ENCODE measurements at regions not wholly inside any gene's neighbourhood (a gene's known extent, or its start where the extent isn't known, plus 50 kb on each side); places are given as distances from the start of the nearest gene placed in this dataset.
A peak's percentile ranks its signal among the peaks of the same experiment; 100 is the strongest.

DNA sequence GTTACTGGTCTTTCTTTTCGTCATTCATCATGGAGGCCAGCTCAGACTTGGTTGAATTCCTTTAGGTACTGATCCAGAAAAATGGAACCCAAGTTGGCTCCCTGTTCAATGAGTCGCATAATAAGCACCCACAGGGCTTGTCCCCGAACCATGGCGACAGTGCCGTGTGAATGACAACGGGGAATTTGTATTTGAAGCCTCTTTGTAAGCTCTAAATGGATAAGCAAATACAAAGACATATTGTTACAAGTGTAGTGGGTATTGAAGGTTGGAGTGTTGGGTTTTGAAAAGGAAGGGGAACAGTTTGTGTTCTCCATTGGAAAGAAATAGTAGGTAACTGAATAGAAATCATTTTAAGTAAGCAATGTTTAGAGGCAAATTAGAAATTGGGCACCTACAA is 288.9 kb downstream of the SLC4A3 start:
- DNase-seq (ENCODE audit: low spot score) (no peak), ATAC-seq (no peak)
- intact Hi-C loops (cut with DNase I): no loop called here

DNA sequence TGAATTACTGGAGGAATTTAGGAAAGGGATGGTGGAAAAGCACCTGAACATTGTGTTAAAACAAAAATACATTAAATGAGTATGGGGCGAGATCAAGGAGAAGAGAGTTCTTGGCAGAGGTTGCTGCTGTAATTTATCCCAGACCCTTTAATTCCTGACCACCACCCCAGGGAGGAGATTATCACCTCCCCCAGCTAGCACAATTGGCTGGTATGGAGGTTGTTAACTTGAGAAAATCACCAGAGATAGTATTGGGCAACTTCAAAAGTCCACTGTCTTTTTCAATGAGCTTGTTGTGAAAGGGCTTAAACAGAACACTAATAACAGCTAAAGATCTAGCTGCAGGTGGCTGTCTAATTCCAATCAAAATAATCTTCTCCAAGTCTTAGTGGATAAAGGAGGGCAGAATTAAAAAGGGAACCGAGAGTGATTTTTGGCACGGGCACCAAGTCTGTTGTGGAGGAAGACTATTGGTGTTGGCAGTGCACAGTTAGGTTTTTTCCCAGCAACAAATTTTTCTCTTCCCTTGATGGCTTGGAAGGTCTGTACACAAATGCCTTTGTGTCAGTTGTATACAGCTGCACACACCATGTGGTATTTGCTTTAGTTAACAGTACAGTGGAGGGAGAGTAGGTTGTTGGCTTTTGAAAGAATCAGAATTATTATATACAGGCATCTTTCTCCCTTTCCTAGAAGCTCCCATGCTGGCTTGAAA is 289.5 kb downstream of the SLC4A3 start:
- peak; percentile 64 for ATAC-seq
- intact Hi-C loops (cut with DNase I): no loop called here
- DNase-seq (ENCODE audit: low spot score): no peak

DNA sequence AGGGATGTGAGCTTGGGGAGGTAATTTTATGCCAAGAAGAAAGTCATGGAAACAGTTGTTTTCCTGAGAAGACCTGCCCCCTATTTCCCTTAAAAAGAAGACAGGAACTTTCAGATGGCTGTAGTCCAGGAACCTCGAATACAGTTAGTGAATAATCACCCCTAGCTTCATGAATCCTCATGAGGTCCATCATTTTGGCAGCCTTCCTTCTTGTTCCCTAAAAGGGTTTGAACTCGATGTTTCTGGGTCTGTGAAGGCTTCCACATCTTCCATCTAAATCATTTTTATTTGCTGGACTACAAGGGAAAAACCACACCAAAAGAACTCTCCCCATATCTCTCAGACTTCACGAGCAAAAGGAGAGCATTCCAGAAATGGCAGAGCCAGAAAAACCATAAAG is 290.8 kb downstream of the SLC4A3 start:
- DNase-seq (ENCODE audit: low spot score) (no peak), ATAC-seq (peak; percentile 9)
- intact Hi-C loops (cut with DNase I): no loop called here

DNA sequence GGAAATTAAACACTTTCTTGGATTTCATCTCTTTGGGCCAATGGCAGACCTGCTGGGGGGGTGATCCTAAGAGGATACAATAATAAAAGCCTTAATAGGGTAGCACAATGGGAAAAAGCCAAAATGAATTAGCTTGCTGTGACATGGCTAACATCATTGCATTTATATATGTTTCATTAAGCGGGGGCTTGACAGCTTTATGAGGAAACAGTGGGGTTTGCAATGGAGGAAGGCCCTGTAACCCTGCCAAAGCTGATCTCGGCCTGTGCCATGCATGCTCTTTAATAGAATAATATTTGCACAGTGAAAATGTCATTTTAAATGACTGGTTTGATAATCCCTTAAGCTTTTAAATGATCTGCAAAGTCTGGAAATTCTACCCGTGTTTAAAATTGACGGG is 291.5 kb downstream of the SLC4A3 start:
- no peak for ATAC-seq
- DNase-seq (ENCODE audit: low spot score): no peak
- intact Hi-C loops (cut with DNase I): no loop called here

DNA sequence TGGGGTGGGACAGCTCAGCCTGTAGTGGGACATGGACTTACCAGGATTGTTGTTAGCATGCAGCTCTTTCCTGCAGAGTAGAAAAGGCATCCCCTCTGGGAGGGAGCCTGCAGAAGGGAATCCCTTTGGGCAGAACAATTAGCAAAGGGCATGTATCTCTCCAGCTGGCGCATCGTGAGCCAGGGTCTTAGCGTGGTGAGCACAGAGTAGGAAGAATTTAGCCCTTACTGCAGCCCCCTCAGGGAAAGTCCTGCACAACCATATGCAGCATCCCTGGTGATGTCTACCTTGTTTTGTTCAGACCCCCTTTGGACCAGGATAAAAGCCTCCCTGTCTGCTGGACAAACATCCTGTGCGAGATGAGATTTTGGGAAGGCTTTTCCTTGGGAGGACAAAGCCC is 292.1 kb downstream of the SLC4A3 start:
- no peak for ATAC-seq

DNA sequence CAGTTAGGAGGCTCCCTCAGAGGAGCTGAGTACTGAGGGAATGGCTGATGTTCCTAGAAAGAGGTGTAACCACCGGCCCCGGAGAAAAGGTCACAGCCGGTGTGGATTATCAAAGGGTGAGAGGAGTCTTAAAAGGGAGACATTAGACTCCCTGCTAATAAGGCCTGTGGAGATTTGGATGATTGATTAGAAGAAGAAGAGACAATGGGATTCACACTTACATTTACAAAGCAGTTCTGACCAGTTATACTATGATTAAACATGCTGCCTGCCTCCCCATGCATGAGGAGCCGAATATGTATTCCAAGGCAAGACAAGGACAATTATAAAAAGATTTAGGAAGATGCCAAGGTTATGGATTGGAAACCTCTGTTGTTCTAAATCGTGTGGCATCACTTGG is 302.4 kb downstream of the SLC4A3 start:
- intact Hi-C loops (cut with DNase I): no loop called here
- ATAC-seq: no peak
- no peak for DNase-seq (ENCODE audit: low spot score)

More for the DNA sequence above, 292.1 kb downstream of the SLC4A3 start:
- intact Hi-C loops (cut with DNase I): no loop called here
- DNase-seq (ENCODE audit: low spot score): no peak

DNA sequence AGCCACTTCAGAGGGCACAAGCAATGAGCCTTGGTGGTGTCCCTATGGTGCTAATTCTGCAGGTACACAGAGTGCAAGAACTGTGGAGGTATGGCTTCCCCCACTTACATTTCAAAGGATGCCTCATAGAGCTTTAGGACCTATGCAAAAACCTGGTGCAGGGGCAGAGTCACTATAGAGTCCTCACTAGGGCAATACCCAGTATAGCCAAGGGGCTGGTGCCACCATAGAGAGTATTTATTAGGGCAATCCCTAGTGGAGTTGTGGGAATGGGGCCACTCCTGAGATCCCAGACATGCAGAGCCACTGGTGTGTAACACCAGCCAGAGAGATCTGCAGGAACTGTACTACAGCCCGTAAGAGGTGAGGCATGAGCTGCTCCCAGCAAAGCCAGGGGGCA is 312.2 kb downstream of the SLC4A3 start:
- intact Hi-C loops (cut with DNase I): no loop called here
- DNase-seq (ENCODE audit: low spot score) (no peak), ATAC-seq (no peak)

DNA sequence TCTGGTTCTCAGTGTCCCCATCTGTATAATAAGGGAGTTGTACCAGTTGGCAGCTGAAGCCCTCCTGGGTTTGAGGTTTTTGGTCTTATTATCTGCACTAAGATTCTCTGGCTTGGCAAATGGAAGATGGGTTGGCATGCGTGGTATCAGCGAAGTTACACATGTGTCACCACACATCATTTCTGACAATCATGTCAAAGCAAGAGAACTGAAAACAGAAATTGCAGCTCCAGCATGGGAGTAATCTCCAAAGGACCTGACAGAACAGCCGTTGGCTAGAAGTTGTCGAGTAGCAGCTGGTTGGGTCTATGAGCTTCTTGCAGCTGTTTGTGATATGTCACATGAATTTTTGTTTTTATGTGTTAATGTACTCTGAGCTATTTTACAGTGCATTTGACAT is 317.4 kb downstream of the SLC4A3 start:
- no peak for ATAC-seq
- intact Hi-C loops (cut with DNase I): no loop called here
- no peak for DNase-seq (ENCODE audit: low spot score)

DNA sequence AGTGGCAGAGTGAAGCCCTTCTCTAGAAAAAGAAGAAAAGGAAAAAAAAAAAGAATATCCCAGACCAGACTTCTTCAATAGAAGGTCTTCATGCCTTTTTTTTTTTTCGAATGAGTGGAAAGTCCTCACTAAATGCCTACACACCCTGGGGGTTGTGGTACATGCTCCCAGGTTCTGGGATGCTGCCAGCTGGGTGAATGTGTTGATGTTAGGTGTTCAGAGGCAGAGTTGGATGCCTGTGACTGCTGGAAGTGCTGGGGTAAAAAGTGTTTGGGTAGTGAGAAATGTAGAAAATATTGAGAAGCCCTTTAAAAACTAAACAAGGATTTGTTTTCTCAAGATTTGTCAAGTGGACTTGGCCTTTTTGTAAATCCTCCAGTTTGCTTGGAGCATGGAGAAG is 318.6 kb downstream of the SLC4A3 start:
- no peak for DNase-seq (ENCODE audit: low spot score)
- no peak for ATAC-seq
- intact Hi-C loops (cut with DNase I): no loop called here

DNA sequence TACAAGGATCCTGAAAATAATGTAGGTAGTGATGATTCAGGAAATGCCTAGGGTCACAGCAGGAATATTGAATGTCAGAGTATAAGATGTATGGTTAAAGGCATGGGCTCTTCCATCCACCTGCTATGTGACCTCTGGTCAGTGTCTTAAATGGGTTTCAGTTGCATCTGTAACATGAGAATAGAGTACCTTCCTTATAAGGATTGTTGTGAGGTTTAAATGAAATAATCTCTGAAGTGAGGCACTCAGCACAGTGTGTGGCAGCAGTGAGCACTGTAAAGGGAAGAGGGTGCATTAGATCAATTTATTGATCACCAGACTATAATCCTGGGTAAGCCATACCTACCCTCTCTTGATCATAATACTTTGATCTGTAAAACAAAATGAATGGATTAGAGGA is 319.1 kb downstream of the SLC4A3 start:
- no peak for DNase-seq (ENCODE audit: low spot score)
- no peak for ATAC-seq
- intact Hi-C loops (cut with DNase I): no loop called here

DNA sequence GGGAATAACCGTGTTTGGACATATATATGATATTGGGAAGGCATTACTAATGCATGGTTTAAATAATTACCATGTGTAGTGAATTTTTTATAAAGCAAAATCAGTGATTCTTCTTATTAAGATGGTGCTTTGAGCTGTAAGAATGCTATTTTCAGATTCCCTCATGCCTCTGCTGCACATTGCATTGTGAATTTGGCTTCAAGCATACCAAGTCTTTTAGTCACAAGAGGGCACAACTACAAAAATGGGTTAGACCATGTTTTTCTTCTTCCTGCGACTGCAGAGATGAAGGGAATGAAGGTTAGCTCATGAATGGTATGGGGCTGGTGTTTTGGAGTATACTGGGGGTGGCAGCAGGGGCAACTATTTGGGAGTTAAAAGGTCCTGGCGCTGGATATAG is 320.1 kb downstream of the SLC4A3 start:
- intact Hi-C loops (cut with DNase I): no loop called here
- ATAC-seq (no peak), DNase-seq (ENCODE audit: low spot score) (no peak)

DNA sequence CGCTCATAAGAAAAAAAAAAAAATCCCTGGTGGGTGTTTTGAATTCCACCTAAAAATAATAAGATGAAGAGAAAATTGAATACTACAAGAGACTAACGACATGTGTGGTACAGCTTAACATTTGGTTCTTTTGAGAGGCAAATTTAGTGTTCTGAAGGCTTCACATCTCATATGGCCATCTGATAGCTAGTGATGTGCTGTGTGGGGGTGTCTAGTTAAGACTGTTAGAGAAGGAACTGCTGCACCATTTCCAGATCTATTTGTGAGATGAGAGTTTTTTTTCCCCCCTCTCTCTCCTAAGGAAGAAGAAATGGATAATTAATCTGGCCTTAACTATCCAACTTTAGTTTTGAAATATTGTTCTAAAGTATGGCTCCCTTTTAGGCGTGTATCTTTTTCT is 321.6 kb downstream of the SLC4A3 start:
- ATAC-seq (no peak), DNase-seq (ENCODE audit: low spot score) (no peak)
- intact Hi-C loops (cut with DNase I): no loop called here

DNA sequence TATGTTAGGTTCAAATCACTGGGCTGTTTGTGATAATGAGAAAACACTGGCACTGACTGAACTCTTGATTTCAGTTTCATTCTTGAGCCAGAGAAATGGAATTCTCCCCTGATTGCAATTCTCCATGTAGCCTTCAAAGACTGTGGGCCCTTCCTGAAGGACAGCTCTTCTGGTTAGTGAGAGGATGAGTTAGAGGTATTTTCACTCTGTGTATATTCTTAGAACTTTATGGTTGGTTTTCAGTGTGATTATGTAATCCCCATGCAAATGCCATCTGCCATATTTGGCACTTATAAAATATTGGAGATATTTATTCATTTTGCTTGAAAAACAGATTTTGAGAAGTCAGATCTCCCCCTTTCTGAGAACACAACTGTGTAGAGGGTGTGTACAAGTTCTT is 323.7 kb downstream of the SLC4A3 start:
- ATAC-seq: no peak
- DNase-seq (ENCODE audit: low spot score): no peak
- intact Hi-C loops (cut with DNase I): no loop called here

DNA sequence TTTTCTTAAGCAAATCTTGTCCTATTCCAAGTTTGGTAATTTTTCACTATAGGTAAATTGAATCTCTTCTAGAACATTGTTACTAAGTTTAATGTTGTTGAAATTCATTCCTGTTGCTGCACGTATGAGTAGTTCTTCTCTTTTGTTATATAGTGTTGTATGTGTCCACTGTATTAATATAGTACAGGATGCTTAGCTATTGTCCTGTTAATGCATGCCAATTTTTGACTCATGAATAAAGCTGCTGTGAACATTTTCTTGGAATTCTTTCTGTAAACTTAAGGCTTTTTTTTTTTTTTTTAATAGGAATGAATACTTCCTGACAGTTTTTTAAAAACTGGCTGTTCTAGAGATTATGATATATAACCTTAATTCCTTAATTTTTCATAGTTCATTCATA is 326.9 kb downstream of the SLC4A3 start:
- no peak for ATAC-seq
- intact Hi-C loops (cut with DNase I): no loop called here
- DNase-seq (ENCODE audit: low spot score): no peak

DNA sequence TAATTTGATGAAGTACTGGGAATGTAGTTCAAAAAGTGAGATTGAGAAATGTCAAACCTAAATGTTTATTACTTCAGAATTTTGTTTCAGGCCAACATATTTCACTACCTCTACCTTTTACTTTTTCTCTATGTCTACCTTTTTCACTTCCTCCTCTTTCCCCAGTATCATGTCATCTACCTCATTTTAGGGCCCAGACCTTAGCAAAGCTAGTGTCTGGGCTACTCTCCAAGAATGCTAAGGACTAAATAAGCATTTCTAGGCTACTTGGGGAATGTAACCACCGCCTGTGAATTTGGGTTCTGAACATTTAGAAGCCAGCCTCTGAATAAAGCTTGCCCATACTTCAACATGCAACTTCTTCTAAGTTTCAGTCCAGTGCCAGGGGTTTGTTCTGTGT is 330.4 kb downstream of the SLC4A3 start:
- DNase-seq (ENCODE audit: low spot score): no peak
- no peak for ATAC-seq
- intact Hi-C loops (cut with DNase I): no loop called here

DNA sequence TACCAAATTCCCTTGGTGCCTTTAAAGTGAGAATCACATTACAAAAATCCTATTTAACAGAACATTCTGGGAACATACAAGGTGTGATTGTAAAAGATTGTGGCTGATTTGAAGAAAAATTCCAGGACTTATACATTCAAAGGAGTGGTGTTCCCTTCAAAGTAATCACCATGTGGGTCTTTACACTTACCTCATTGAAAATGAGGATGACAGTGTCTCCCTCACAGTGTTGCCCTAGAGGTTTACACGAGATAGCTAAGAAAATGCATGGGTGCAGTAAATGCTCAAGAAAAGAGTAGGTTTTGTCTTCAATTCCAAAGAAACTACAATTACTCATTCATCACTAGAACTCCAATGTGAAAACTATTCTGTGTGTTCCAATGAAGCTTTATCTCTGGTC is 331.5 kb downstream of the SLC4A3 start:
- intact Hi-C loops (cut with DNase I): no loop called here
- ATAC-seq (no peak), DNase-seq (ENCODE audit: low spot score) (no peak)

DNA sequence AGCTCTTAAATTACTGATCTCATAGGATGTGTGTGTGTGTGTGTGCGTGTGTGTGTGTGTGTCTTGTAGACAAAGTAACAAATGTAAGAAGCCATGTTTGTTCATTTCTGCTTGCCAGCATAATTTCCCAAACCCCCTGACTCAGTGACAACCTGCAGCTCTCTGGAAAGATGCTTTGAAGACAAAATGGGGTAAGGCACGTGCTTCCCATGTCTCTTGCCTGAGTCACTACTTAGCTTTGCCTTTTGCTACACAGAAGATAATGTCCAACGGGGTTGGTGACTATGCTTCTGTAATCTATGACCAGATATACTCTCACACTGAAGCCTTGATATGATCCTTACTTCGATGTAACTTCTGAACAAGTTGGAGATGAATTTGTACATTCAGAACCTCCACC is 332.0 kb downstream of the SLC4A3 start:
- DNase-seq (ENCODE audit: low spot score) (no peak), ATAC-seq (no peak)
- intact Hi-C loops (cut with DNase I): no loop called here

DNA sequence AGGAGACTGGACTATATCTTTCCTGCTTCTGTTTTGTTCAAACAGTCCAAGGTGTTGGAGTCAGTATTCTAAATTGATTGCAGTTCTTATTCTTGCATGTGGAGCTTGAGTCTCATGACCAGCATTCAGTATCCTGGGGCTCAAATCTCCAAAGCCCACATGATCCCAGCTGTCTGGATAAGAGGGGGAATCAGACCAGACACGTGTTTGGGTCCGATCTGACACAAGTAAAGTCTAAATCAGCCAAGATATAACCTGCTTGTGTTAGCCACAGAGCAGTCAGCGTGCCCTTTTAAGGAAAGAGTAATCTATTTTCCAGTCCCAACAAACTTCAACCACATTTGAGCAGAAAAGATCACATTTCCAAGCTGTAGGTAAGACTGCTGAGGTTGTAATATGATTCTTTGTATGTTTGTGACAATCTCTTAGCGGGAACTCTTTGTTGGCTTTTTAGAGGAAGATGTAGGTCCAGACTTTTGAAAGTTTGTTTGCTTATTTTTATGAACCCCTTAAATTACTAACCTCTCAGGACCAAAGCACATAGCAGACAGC is 334.6 kb downstream of the SLC4A3 start:
- ATAC-seq (no peak), DNase-seq (ENCODE audit: low spot score) (no peak)
- intact Hi-C loops (cut with DNase I): no loop called here

DNA sequence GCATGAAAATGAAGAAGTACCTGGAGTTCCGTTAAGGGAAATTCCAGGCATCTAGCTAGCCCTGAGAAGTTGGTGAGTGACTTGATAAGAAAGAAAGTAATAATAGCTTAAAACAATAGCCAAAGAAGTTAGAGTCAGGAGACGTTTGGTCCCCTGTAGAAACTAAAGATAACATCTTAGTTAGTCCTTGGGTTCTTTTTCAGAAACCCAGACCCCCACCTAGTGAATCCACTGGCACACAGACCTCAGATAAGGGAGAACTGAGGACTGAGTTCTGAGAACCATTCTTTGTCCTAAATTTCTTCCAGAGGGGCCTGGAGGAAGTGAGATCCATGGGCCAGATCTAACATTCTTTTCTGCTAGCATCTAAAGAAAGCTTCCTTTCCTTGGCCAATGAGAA is 335.4 kb downstream of the SLC4A3 start:
- no peak for DNase-seq (ENCODE audit: low spot score)
- ATAC-seq: no peak
- intact Hi-C loops (cut with DNase I): no loop called here

DNA sequence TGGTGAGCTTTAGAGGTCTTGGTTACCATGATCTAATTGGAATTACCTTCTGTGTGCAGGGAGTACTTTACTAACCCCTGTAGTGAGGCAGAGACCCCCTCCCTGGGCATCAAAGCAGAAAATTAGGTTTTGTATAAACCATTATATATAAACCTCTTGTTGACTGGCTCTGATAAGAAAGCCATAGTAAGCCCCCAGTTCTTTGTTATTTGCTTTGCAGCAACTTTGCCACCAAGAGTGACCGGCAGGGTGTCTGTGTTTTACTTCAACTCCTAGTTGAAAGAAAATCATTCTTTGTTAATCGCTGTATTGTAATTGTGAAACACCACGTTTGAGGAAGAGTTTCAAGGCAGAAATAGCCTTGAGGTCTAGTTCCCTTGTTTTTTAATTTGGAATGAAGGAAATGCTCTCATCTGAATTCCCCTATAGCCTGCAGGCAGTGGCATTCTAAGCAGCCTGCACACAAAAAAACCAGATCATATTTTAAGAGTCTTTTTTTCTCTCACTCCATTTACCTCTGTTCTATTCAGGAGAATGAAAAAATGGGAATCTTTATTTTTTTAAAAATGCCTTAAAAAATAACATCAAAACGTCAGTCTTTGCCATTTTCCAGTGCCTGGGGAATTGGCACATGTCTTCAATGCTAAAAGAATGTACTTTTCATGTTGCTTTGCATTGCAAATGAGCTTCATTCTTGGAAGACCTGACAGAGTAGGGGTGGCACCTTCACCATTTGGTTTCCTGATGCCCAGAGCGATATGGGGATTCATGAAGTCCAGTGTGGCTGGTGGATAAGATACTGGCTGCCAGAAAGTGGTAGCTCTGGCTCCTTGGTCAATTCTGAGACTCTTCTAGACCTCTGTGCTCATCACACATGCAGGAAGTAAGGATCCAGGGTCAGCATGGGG is 338.1 kb downstream of the SLC4A3 start:
- ATAC-seq (no peak), DNase-seq (ENCODE audit: low spot score) (no peak)
- intact Hi-C loops (cut with DNase I): no loop called here
